ENCODE measurements at regions not wholly inside any gene's neighbourhood (a gene's known extent, or its start where the extent isn't known, plus 50 kb on each side); places are given as distances from the start of the nearest gene placed in this dataset.

DNA sequence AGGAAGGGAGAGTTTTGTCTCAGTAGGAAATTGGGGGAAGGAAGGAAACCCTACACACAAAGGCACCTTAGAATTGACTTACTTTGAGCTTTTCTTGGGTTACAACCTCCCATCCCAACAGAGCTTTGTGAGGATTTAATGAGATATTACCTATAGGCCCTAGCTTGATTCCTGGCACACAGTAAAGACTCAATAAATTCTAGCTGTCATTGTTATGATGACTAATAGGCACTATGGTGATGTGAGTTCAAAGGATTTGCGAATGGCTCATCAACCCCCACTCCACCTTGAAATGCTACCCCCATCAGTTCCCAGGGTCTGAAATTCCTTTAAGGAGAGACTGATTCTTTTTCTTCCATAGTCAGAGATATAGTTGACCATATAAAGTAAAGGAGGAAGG, 67.9 kb upstream of the SMNDC1 start (continued):
- TF ChIP-seq, protein P1, sequence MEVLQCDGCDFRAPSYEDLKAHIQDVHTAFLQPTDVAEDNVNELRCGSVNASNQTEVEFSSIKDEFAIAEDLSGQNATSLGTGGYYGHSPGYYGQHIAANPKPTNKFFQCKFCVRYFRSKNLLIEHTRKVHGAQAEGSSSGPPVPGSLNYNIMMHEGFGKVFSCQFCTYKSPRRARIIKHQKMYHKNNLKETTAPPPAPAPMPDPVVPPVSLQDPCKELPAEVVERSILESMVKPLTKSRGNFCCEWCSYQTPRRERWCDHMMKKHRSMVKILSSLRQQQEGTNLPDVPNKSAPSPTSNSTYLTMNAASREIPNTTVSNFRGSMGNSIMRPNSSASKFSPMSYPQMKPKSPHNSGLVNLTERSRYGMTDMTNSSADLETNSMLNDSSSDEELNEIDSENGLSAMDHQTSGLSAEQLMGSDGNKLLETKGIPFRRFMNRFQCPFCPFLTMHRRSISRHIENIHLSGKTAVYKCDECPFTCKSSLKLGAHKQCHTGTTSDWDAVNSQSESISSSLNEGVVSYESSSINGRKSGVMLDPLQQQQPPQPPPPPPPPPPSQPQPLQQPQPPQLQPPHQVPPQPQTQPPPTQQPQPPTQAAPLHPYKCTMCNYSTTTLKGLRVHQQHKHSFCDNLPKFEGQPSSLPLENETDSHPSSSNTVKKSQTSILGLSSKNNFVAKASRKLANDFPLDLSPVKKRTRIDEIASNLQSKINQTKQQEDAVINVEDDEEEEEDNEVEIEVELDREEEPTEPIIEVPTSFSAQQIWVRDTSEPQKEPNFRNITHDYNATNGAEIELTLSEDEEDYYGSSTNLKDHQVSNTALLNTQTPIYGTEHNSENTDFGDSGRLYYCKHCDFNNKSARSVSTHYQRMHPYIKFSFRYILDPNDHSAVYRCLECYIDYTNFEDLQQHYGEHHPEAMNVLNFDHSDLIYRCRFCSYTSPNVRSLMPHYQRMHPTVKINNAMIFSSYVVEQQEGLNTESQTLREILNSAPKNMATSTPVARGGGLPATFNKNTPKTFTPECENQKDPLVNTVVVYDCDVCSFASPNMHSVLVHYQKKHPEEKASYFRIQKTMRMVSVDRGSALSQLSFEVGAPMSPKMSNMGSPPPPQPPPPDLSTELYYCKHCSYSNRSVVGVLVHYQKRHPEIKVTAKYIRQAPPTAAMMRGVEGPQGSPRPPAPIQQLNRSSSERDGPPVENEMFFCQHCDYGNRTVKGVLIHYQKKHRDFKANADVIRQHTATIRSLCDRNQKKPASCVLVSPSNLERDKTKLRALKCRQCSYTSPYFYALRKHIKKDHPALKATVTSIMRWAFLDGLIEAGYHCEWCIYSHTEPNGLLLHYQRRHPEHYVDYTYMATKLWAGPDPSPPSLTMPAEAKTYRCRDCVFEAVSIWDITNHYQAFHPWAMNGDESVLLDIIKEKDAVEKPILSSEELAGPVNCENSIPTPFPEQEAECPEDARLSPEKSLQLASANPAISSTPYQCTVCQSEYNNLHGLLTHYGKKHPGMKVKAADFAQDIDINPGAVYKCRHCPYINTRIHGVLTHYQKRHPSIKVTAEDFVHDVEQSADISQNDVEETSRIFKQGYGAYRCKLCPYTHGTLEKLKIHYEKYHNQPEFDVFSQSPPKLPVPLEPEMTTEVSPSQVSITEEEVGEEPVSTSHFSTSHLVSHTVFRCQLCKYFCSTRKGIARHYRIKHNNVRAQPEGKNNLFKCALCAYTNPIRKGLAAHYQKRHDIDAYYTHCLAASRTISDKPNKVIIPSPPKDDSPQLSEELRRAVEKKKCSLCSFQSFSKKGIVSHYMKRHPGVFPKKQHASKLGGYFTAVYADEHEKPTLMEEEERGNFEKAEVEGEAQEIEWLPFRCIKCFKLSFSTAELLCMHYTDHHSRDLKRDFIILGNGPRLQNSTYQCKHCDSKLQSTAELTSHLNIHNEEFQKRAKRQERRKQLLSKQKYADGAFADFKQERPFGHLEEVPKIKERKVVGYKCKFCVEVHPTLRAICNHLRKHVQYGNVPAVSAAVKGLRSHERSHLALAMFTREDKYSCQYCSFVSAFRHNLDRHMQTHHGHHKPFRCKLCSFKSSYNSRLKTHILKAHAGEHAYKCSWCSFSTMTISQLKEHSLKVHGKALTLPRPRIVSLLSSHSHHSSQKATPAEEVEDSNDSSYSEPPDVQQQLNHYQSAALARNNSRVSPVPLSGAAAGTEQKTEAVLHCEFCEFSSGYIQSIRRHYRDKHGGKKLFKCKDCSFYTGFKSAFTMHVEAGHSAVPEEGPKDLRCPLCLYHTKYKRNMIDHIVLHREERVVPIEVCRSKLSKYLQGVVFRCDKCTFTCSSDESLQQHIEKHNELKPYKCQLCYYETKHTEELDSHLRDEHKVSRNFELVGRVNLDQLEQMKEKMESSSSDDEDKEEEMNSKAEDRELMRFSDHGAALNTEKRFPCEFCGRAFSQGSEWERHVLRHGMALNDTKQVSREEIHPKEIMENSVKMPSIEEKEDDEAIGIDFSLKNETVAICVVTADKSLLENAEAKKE (CRISPR knock-in tag; IDR thresholded peaks at IDR 0.05), result no peak
- TF ChIP-seq ZNF114 (CRISPR knock-in tag; IDR thresholded peaks at IDR 0.05) (no peak), ZNF331 (CRISPR knock-in tag; IDR thresholded peaks at IDR 0.05; ENCODE audit: low read depth) (no peak)

DNA sequence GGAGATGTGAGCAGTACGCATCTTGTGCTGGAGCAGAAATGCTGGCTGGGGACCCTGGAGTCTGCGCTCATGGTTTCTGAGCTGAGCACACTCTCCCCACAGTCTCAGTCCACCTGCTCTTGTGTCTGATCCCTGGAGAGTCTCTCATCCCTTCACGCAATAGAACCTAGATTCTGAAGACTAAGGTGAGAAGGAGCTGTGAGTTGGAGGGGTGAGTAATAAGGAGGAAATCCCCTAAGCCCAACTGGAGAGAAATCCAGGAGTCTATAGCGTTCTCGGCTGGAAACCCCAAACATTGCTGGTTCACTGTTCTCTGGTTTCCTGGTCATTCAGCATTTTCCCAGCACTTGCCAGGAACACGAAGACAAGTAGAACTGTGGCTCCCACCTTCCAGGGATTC, 68.3 kb upstream of the SMNDC1 start:
- Mint-ChIP-seq H3K9me3 (no peaks in the 10 kb centered on the region; the same call in 2 of the 3 replicates), H3K36me3 (ENCODE audit: low read depth) (no peaks in the 10 kb centered on the region), H3K4me1 (peaks cover 13% of the 10 kb centered on the region), H3K27me3 (ENCODE audit: insufficient read depth, low read depth, poor library complexity) (peaks cover 6% of the 10 kb centered on the region), H3K27ac (no peak overlapping the region), H3K4me3 (no peak overlapping the region)
- Histone ChIP-seq H3K36me3 (ENCODE audit: insufficient read depth) (no peaks in the 10 kb centered on the region), H3K4me3 (no peak overlapping the region), H3K79me2 (replicated peaks; ENCODE audit: insufficient read depth) (no peaks in the 10 kb centered on the region), H3K9me2 (ENCODE audit: insufficient read depth) (no peaks in the 10 kb centered on the region; the same call in 1 of the 2 replicates), H3F3A (replicated peaks; ENCODE audit: low read depth) (no peaks in the 10 kb centered on the region), H2AFZ (0 out of 2 replicates have a peak overlapping the region, but pooled peaks have one; percentile 23), H3K27ac (ENCODE audit: low read depth) (no peak overlapping the region), H3K4me1 (ENCODE audit: insufficient read depth) (no peaks in the 10 kb centered on the region), H3K27me3 (ENCODE audit: insufficient read depth) (no peaks in the 10 kb centered on the region), H3K4me2 (no peak overlapping the region), H4K20me1 (replicated peaks; ENCODE audit: insufficient read depth) (no peaks in the 10 kb centered on the region)
- DNase-seq (ENCODE audit: low spot score), result no peak
- ATAC-seq, result no peak
- TF ChIP-seq, protein P2, sequence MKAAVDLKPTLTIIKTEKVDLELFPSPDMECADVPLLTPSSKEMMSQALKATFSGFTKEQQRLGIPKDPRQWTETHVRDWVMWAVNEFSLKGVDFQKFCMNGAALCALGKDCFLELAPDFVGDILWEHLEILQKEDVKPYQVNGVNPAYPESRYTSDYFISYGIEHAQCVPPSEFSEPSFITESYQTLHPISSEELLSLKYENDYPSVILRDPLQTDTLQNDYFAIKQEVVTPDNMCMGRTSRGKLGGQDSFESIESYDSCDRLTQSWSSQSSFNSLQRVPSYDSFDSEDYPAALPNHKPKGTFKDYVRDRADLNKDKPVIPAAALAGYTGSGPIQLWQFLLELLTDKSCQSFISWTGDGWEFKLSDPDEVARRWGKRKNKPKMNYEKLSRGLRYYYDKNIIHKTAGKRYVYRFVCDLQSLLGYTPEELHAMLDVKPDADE (IDR thresholded peaks at IDR 0.05), result no peak
- TF ChIP-seq ZNF331 (CRISPR knock-in tag; IDR thresholded peaks at IDR 0.05; ENCODE audit: low read depth) (no peak), EZH2 (IDR thresholded peaks at IDR 0.05; ENCODE audit: low read depth, unreplicated experiment) (no peak), JUNB (IDR thresholded peaks at IDR 0.05; ENCODE audit: unreplicated experiment) (no peak), STAT1 (IDR thresholded peaks at IDR 0.05; ENCODE audit: unreplicated experiment) (no peak)
- TF ChIP-seq, protein P1 (CRISPR knock-in tag; IDR thresholded peaks at IDR 0.05), result no peak

Data from GM23338 (cell line).